HepG2 (cell line): ENCODE measurements at regions not wholly inside any gene's neighbourhood (a gene's known extent, or its start where the extent isn't known, plus 50 kb on each side); places are given as distances from the start of the nearest gene placed in this dataset.

Experiments used
- ATAC-seq: fragments of 200-7000 bp; cut with Tn5 transposase; 3 replicates; pipeline ENCODE4 v1.9.1; 2020; ENCODE audit warnings: mild to moderate bottlenecking, moderate library complexity
- BruUV-seq: library from RNA; stranded (reverse); fragments of 400-500 nt; replicated peaks from 2 replicates; lab custom pipeline; 2021; lab: Mats Ljungman, UMichigan
- CTCF ChIA-PET: fragments of 300-600 bp; formaldehyde crosslinking; extraction: SDS; loops from one replicate; lab custom pipeline; 2021; ENCODE audit warnings: low total read pairs, inconsistent platforms, low intra/inter-chr PET ratio; lab: Yijun Ruan, JAX
- POLR2A ChIA-PET: fragments of 350-600 bp; sonication (Branson Sonifier 250); formaldehyde crosslinking; loops from one replicate; lab custom pipeline; 2020; ENCODE audit warnings: antibody characterized with exemption, inconsistent platforms; lab: Yijun Ruan, JAX
- DNase-seq: peaks from one replicate; pipeline ENCODE4 v3.0.0-alpha.2; 2015; ENCODE audit warnings: low spot score
- FAIRE-seq: peaks from 3 replicates; lab custom pipeline; 2011; peaks lifted over from hg19 to GRCh38; lab: Jason Lieb, UNC
- H2AFZ ChIP-seq: one replicate; pipeline ENCODE4 v1.6.1; 2011; ENCODE audit warnings: low read length, inconsistent platforms
- H3K27ac ChIP-seq: fragments of 300-600 bp; 3 replicates; pipeline ENCODE4 v1.8.0; 2011; ENCODE audit warnings: mixed run types, mild to moderate bottlenecking, mixed read lengths, low read length, inconsistent platforms; ENCODE audit not compliant: insufficient read depth; ENCODE audit errors: extremely low read length
- H3K27me3 ChIP-seq, 2 experiments: fragments of 200-600 bp in 1 of 2; 2 replicates in 1 of 2; 3 replicates in 1 of 2; pipeline versions ENCODE4 v1.6.0 to v1.8.0; 2011; ENCODE audit warnings: low read length in 2 of 2, mild to moderate bottlenecking in 2 of 2, moderate library complexity in 2 of 2, inconsistent platforms in 1 of 2; ENCODE audit not compliant: insufficient read depth in 2 of 2, control insufficient read depth in 1 of 2
- H3K36me3 ChIP-seq, 2 experiments: fragments of 200-600 bp in 1 of 2; replicated peaks in 1 of 2; 2 replicates in 1 of 2; 3 replicates in 1 of 2; pipeline versions ENCODE4 v1.5.1 to v1.8.0; 2011; ENCODE audit warnings: low read length in 2 of 2, inconsistent platforms in 1 of 2; ENCODE audit not compliant: insufficient read depth in 2 of 2, control insufficient read depth in 1 of 2
- H3K4me1 ChIP-seq: 2 replicates; pipeline ENCODE4 v1.5.1; 2012; ENCODE audit warnings: low read length, inconsistent platforms; ENCODE audit not compliant: insufficient read depth
- H3K4me2 ChIP-seq: 2 replicates; pipeline ENCODE4 v1.6.0; 2011; ENCODE audit warnings: low read depth, low read length, inconsistent platforms
- H3K4me3 ChIP-seq, 3 experiments: fragments of 200-600 bp in 1 of 3; sonication (generic), shearing (Covaris generic) in 1 of 3; replicated peaks in 1 of 3; 2 replicates each; pipeline ENCODE4 v1.5.1; 2011 to 2016; ENCODE audit warnings: low read length in 3 of 3, inconsistent platforms in 2 of 3, low read depth in 2 of 3, mild to moderate bottlenecking in 2 of 3, control low read depth in 1 of 3, mixed read lengths in 1 of 3; ENCODE audit not compliant: insufficient read depth in 1 of 3
- H3K79me2 ChIP-seq: one replicate; pipeline ENCODE4 v1.6.1; 2011; ENCODE audit warnings: low read length, inconsistent platforms; ENCODE audit not compliant: insufficient read depth
- H3K9ac ChIP-seq: 2 replicates; pipeline ENCODE4 v1.6.0; 2011; ENCODE audit warnings: mild to moderate bottlenecking, low read depth, low read length, inconsistent platforms; ENCODE audit not compliant: insufficient read depth
- H3K9me3 ChIP-seq: 2 replicates; pipeline ENCODE4 v1.5.1; 2012; ENCODE audit warnings: mild to moderate bottlenecking, low read length
- H4K20me1 ChIP-seq: 2 replicates; pipeline ENCODE4 v1.6.0; 2011; ENCODE audit warnings: inconsistent platforms, mild to moderate bottlenecking, low read length, moderate library complexity; ENCODE audit not compliant: insufficient read depth
- CAMTA2 ChIP-seq: sonication (generic); formaldehyde crosslinking; IDR thresholded peaks from 2 replicates; pipeline ENCODE4 v1.4.0; 2020; ENCODE audit warnings: mild to moderate bottlenecking, missing genetic modification reagents, borderline replicate concordance
- IKZF4 ChIP-seq: sonication (generic); formaldehyde crosslinking; IDR thresholded peaks from 2 replicates; pipeline ENCODE4 v1.5.1; 2020; ENCODE audit warnings: borderline replicate concordance, mild to moderate bottlenecking, low read depth, missing genetic modification reagents; ENCODE audit errors: not compliant biosample characterization
- MIER2 ChIP-seq: IDR thresholded peaks from 2 replicates; pipeline ENCODE4 v1.6.1; 2016; ENCODE audit warnings: missing biosample characterization, missing genetic modification reagents
- NCOR1 ChIP-seq: fragments of 200-600 bp; sonication (generic); IDR thresholded peaks from 2 replicates; pipeline ENCODE4 v1.7.0; 2017; ENCODE audit warnings: antibody characterized with exemption, low read length, borderline replicate concordance
- NR2C2 ChIP-seq: sonication (generic); formaldehyde crosslinking; IDR thresholded peaks from 2 replicates; pipeline ENCODE4 v1.4.0; 2020; ENCODE audit warnings: missing genetic modification reagents, mild to moderate bottlenecking, moderate library complexity, borderline replicate concordance
- POGZ ChIP-seq: sonication (generic); formaldehyde crosslinking; IDR thresholded peaks from 2 replicates; pipeline ENCODE4 v1.4.0; 2020; ENCODE audit warnings: mild to moderate bottlenecking, missing genetic modification reagents
- RFX5 ChIP-seq: IDR thresholded peaks from 2 replicates; pipeline ENCODE4 v1.6.1; 2011; ENCODE audit warnings: low read depth, low read length, improper control_type of control experiment
- ZNF530 ChIP-seq: sonication (generic); formaldehyde crosslinking; IDR thresholded peaks from 2 replicates; pipeline ENCODE4 v1.5.0; 2020; ENCODE audit warnings: low read depth, mild to moderate bottlenecking, missing genetic modification reagents
- ZSCAN20 ChIP-seq: sonication (generic); formaldehyde crosslinking; IDR thresholded peaks from 2 replicates; pipeline ENCODE4 v1.4.0; 2020; ENCODE audit warnings: missing genetic modification reagents, mild to moderate bottlenecking, borderline replicate concordance
- WGBS: methylation state at CpG from one replicate; pipeline ENCODE4 v1.1.6; 2017; ENCODE audit warnings: low lambda C conversion rate; 5-methylcytosine and 5-hydroxymethylcytosine counted together
- in situ Hi-C: cut with HindIII; loops from 2 replicates; pipeline ENCODE4 v1.10.0; 2017; ENCODE audit warnings: low pct_unique_long_range_greater_than_20kb; ENCODE audit not compliant: extremely low pct_ligation_motif_present
- intact Hi-C: fragments of 100-400 bp; cut with micrococcal nuclease; formaldehyde crosslinking; loops from one replicate; pipeline ENCODE4 v1.10.0; 2022; ENCODE audit not compliant: unreplicated experiment

DNA sequence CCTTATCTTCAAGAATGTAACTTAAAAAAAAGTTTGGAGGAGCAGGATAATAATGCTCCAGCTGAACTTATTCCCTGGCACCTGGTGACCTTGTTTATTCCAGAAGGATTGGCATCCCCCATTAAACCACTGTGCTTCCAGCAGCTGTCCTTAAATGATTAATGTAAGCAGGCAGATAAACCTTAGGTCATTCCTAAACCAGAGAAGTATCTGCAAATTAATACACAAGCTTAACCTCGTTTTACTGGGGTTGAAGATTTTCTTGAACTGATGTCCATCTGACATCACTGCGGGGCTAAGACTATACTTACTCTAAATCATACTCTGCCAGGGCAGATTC lies 116.1 kb upstream of the PALS2 start:
- ChIA-PET CTCF (no interaction called here), POLR2A (no interaction called here)
- Histone ChIP-seq H3K9ac (no peak overlapping the region), H3K4me1 (peaks cover 19% of the 10 kb centered on the region), H2AFZ (no peak overlapping the region), H3K27ac (no peak overlapping the region), H4K20me1 (no peaks in the 10 kb centered on the region), H3K4me3 (no peak overlapping the region), H3K79me2 (no peaks in the 10 kb centered on the region), H3K36me3 (no peaks in the 10 kb centered on the region), H3K4me2 (no peak overlapping the region), H3K27me3 (no peaks in the 10 kb centered on the region), H3K9me3 (no peaks in the 10 kb centered on the region)
- ATAC-seq (peak; percentile 27; the same call in 1 of the 3 replicates), DNase-seq (no peak), FAIRE-seq (no peak)
- BruUV-seq, result no TSS peak
- TF ChIP-seq NR2C2 (CRISPR knock-in tag), result 0 out of 2 replicates have a peak, but pooled peaks have one; percentile 3
- no peak for TF ChIP-seq RFX5
- TF ChIP-seq NCOR1, result peak; percentile 22; the same call in 1 of the 2 replicates
- in situ Hi-C loops, result no loop called here
- 30% methylated on average over 2 of the region's 2 CpGs for WGBS
- intact Hi-C loops, result no loop called here

DNA sequence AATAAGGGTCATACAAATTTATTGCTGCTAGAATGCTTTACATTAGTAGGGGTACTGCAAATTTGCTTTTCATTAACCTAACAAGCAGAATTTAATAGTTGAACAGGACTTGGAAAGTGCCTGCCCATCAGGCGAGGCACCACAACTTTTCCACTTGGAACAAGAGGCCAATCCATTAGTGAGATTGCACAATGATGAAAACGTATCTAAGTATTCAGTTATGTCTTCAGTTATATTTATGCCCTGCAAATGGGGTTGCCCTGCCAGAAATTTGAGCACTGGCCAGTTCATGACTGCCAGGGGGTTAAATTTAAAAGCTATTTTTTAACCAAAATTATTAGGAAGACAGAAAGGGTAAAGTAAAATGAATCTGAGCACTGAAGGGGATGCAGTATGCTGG lies 111.1 kb upstream of the PALS2 start:
- Histone ChIP-seq H2AFZ (no peak overlapping the region), H3K36me3 (no peaks in the 10 kb centered on the region), H3K4me3 (no peak overlapping the region), H3K27ac (no peak overlapping the region), H3K9me3 (no peaks in the 10 kb centered on the region), H3K9ac (no peak overlapping the region), H3K4me2 (no peak overlapping the region), H3K79me2 (no peaks in the 10 kb centered on the region), H3K27me3 (no peaks in the 10 kb centered on the region), H4K20me1 (no peaks in the 10 kb centered on the region), H3K4me1 (peaks cover 16% of the 10 kb centered on the region)
- no peak for FAIRE-seq
- ChIA-PET POLR2A (no interaction called here), CTCF (no interaction called here)
- 38% methylated on average over 2 of the region's 2 CpGs for WGBS
- no peak for DNase-seq
- no peak for ATAC-seq
- in situ Hi-C loops, result no loop called here
- TF ChIP-seq CAMTA2 (CRISPR knock-in tag) (no peak), ZSCAN20 (CRISPR knock-in tag) (no peak), MIER2 (CRISPR knock-in tag) (no peak), IKZF4 (CRISPR knock-in tag) (no peak), ZNF530 (CRISPR knock-in tag) (no peak), POGZ (no peak)
- BruUV-seq, result no TSS peak
- intact Hi-C loops, result loop anchor here (10.0 kb wide), 1 partner anchor 203 kb away; no protein-coding TSS in a partner anchor
